Keratinocyte (primary cell): ENCODE measurements at regions not wholly inside any gene's neighbourhood (a gene's known extent, or its start where the extent isn't known, plus 50 kb on each side); places are given as distances from the start of the nearest gene placed in this dataset.

Experiments used
- EZH2 ChIP-seq: IDR thresholded peaks from one replicate; pipeline ENCODE4 v1.6.1; 2012; ENCODE audit warnings: inconsistent platforms, mild to moderate bottlenecking, low read length, moderate library complexity
- TF ChIP-seq, protein P1 (sequence below), 3 experiments: IDR thresholded peaks in 1 of 3; conservative IDR thresholded peaks in 1 of 3; optimal IDR thresholded peaks in 1 of 3; 2 replicates in 2 of 3; 3 replicates in 1 of 3; pipeline versions ENCODE3 to v1.5.1; 2011; ENCODE audit warnings: low read length in 3 of 3, mild to moderate bottlenecking in 3 of 3, moderate library complexity in 2 of 3, control low read depth in 1 of 3, inconsistent platforms in 1 of 3; ENCODE audit not compliant: insufficient read depth in 2 of 3; ENCODE audit errors: extremely low read depth in 1 of 3

DNA sequence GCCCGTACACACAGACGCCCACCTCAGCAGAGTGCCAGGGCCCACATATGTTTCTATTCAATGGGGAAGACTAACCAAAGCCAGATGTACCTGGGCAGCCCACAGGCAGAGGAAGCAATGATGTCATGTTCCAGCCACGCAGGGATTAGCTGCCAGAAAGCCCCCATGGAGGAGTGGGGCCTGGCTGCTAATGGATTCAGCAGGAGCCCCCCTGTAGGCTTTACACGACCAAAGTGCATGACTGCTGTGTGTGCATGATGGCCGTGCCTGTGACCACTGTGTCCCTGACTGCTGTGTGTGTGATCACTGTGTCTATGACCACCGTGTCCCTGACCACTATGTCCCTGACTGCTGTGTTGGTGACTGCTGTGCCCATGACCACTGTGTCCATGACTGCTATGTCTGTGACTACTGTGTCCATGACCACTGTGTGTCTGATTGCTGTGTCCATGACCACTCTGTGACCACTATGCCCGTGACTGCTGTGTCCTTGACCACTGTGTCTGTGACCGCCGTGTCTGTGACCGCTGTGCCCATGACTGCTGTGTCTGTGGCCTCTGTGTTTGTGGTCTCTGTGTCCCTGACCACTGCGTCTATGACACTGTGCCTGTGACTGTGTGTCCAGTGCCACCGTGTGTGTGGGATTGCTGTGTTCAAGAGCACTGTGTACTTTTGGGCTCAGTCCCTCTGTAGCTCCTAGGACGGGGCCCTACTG, 409.3 kb downstream of the RPS24 start:
- TF ChIP-seq, protein P1, sequence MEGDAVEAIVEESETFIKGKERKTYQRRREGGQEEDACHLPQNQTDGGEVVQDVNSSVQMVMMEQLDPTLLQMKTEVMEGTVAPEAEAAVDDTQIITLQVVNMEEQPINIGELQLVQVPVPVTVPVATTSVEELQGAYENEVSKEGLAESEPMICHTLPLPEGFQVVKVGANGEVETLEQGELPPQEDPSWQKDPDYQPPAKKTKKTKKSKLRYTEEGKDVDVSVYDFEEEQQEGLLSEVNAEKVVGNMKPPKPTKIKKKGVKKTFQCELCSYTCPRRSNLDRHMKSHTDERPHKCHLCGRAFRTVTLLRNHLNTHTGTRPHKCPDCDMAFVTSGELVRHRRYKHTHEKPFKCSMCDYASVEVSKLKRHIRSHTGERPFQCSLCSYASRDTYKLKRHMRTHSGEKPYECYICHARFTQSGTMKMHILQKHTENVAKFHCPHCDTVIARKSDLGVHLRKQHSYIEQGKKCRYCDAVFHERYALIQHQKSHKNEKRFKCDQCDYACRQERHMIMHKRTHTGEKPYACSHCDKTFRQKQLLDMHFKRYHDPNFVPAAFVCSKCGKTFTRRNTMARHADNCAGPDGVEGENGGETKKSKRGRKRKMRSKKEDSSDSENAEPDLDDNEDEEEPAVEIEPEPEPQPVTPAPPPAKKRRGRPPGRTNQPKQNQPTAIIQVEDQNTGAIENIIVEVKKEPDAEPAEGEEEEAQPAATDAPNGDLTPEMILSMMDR (optimal IDR thresholded peaks at IDR 0.05 in 1 of 3, IDR thresholded peaks at IDR 0.05 in 1 of 3, conservative IDR thresholded peaks at IDR 0.05 in 1 of 3; ENCODE audit: extremely low read depth in 1 of 3, insufficient read depth in 2 of 3, low read length in 3 of 3), result no peak
- no peak for TF ChIP-seq EZH2
